Activated CD8-positive, alpha-beta T cell treated with anti-CD3 and anti-CD28 coated beads for 36 hours (primary cell): ENCODE measurements at regions not wholly inside any gene's neighbourhood (a gene's known extent, or its start where the extent isn't known, plus 50 kb on each side); places are given as distances from the start of the nearest gene placed in this dataset.

ENCODE experiments used
- ATAC-seq: fragments of 200-7000 bp; cut with Tn5 transposase; one replicate; pipeline ENCODE4 v1.10.0; 2021; ENCODE audit warnings: mild to moderate bottlenecking, moderate library complexity
- CTCF ChIA-PET: fragments of 350-600 bp; sonication (Branson Sonifier 250); formaldehyde crosslinking; loops from one replicate; lab custom pipeline; 2021; ENCODE audit warnings: antibody characterized with exemption; lab: Charles Lee
- POLR2A ChIA-PET: fragments of 350-600 bp; sonication (Branson Sonifier 250); formaldehyde crosslinking; loops from one replicate; lab custom pipeline; 2021; ENCODE audit warnings: antibody characterized with exemption; lab: Charles Lee
- DNase-seq: peaks from one replicate; pipeline ENCODE4 v3.0.0-alpha.2; 2020
- H3K27ac Mint-ChIP-seq: one replicate; pipeline ENCODE4 v1.8.0; 2021; ENCODE audit warnings: mild to moderate bottlenecking, mixed read lengths
- H3K27me3 Mint-ChIP-seq: one replicate; pipeline ENCODE4 v1.8.0; 2021; ENCODE audit warnings: mixed read lengths
- H3K36me3 Mint-ChIP-seq: one replicate; pipeline ENCODE4 v1.8.0; 2021; ENCODE audit warnings: low read depth, mixed read lengths
- H3K4me1 Mint-ChIP-seq: one replicate; pipeline ENCODE4 v1.8.0; 2021; ENCODE audit warnings: low read depth, mixed read lengths
- H3K4me3 Mint-ChIP-seq: one replicate; pipeline ENCODE4 v1.8.0; 2021; ENCODE audit warnings: mild to moderate bottlenecking, moderate library complexity, mixed read lengths
- H3K9me3 Mint-ChIP-seq: one replicate; pipeline ENCODE4 v1.8.0; 2021; ENCODE audit warnings: mixed read lengths
- intact Hi-C: fragments of 100-400 bp; cut with micrococcal nuclease; formaldehyde crosslinking; loops from one replicate; pipeline ENCODE4 v1.10.0; 2022
- TF ChIP-seq, protein P1 (sequence below): fragments of 200-600 bp; IDR thresholded peaks from one replicate; pipeline ENCODE4 v1.8.0; 2022; ENCODE audit warnings: antibody characterized with exemption, mild to moderate bottlenecking

DNA sequence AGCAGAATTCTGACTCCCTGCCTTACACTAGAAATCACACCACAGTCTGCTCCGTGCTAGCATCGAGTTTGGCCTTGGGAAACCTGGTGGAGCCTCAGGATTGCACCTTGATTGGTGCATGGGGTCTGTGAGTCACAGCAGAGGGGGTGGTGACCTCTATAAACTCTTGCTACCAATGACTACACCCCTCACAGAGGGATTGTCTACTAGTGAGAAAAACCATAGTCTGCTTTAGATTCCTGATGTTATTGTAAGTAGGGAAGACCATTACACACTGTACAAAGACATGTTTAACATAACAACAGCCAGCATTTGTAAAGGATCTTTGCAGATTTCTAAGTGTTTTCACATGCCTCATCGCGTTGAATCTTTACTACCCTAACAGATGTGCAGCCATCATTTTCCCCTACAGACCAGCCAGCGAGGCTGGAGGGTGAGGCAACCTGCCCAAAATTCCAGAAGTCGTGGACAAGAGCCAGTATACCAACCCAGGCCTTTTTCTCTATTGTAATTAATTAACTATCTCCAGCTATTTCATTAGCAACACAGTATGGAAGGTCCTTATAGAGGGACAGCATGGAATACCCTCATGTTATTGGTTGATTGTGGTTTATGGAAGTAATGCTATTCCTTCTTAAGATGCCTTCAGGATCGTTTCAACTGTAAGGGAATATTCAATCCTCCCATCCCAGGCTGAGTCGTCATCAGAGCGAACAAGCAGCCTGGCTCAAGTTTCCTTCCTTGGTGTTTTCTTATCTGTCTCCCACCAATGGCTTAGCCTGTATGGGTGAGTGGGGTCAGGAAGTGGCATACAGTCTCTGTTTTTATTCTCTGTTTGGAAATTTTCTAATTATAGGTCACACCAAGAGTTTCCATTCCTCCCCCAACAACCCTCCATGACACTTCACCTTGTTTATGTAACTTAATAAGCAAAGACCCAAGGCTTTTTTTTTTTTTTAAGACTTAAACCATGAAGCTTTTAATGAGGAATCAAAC is 55.9 kb upstream of the KDR start:
- ATAC-seq (no peak), DNase-seq (no peak)
- TF ChIP-seq, protein P1, sequence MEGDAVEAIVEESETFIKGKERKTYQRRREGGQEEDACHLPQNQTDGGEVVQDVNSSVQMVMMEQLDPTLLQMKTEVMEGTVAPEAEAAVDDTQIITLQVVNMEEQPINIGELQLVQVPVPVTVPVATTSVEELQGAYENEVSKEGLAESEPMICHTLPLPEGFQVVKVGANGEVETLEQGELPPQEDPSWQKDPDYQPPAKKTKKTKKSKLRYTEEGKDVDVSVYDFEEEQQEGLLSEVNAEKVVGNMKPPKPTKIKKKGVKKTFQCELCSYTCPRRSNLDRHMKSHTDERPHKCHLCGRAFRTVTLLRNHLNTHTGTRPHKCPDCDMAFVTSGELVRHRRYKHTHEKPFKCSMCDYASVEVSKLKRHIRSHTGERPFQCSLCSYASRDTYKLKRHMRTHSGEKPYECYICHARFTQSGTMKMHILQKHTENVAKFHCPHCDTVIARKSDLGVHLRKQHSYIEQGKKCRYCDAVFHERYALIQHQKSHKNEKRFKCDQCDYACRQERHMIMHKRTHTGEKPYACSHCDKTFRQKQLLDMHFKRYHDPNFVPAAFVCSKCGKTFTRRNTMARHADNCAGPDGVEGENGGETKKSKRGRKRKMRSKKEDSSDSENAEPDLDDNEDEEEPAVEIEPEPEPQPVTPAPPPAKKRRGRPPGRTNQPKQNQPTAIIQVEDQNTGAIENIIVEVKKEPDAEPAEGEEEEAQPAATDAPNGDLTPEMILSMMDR: no peak
- H3K9me3 Mint-ChIP-seq: no peaks in the 10 kb centered on the region
- no peaks in the 10 kb centered on the region for H3K36me3 Mint-ChIP-seq
- H3K4me3 Mint-ChIP-seq: no peak overlapping the region
- peaks cover 6% of the 10 kb centered on the region for H3K4me1 Mint-ChIP-seq
- CTCF ChIA-PET: no interaction called here
- peaks cover 5% of the 10 kb centered on the region for H3K27me3 Mint-ChIP-seq
- intact Hi-C loops: loop anchor here (10.0 kb wide), 1 partner anchor 133 kb away; no protein-coding TSS in a partner anchor
- H3K27ac Mint-ChIP-seq: no peak overlapping the region
- POLR2A ChIA-PET: no interaction called here

GRCh38 chr4:55183926-55184599 is 58.7 kb upstream of the KDR start:
- Mint-ChIP-seq H3K27ac (no peak overlapping the region), H3K9me3 (no peaks in the 10 kb centered on the region), H3K4me3 (no peak overlapping the region), H3K27me3 (peaks cover 9% of the 10 kb centered on the region), H3K36me3 (no peaks in the 10 kb centered on the region), H3K4me1 (peaks cover 6% of the 10 kb centered on the region)
- DNase-seq (no peak), ATAC-seq (no peak)
- TF ChIP-seq, protein P1: no peak
- POLR2A ChIA-PET: interaction anchor here (0.6 kb wide), 1 partner anchor 121 kb away, joined by 3 read pairs; no protein-coding TSS in a partner anchor
- CTCF ChIA-PET: interaction anchor here (0.9 to 2.6 kb wide), 14 partner anchors 11 to 683 kb away, joined by 3 to 22 read pairs (median 3); no protein-coding TSS in a partner anchor
- intact Hi-C loops: loop anchor here (10.0 kb wide), 1 partner anchor 131 kb away; no protein-coding TSS in a partner anchor

GRCh38 chr4:55184600-55185523 is 59.5 kb upstream of the KDR start:
- H3K36me3 Mint-ChIP-seq: no peaks in the 10 kb centered on the region
- POLR2A ChIA-PET: no interaction called here

GRCh38 chr4:55186123-55186522 is 60.7 kb upstream of the KDR start:
- Mint-ChIP-seq H3K4me3 (no peak overlapping the region), H3K4me1 (peaks cover 6% of the 10 kb centered on the region), H3K27ac (no peak overlapping the region), H3K9me3 (no peaks in the 10 kb centered on the region), H3K27me3 (peaks cover 17% of the 10 kb centered on the region), H3K36me3 (no peaks in the 10 kb centered on the region)
- CTCF ChIA-PET: no interaction called here
- no peak for ATAC-seq
- POLR2A ChIA-PET: interaction anchor here (1.1 kb wide), 1 partner anchor 12 kb away, joined by 3 read pairs; no protein-coding TSS in a partner anchor
- intact Hi-C loops: loop anchor here (10.0 kb wide), 1 partner anchor 129 kb away; no protein-coding TSS in a partner anchor
- DNase-seq: no peak
- TF ChIP-seq, protein P1: no peak

More at GRCh38 chr4:55184600-55185523, 59.5 kb upstream of the KDR start:
- H3K4me3 Mint-ChIP-seq: no peak overlapping the region
- intact Hi-C loops: loop anchor here (10.0 kb wide), 1 partner anchor 130 kb away; no protein-coding TSS in a partner anchor
- H3K27ac Mint-ChIP-seq: no peak overlapping the region
- peak; percentile 30 for ATAC-seq
- peaks cover 11% of the 10 kb centered on the region for H3K27me3 Mint-ChIP-seq
- H3K9me3 Mint-ChIP-seq: no peaks in the 10 kb centered on the region
- TF ChIP-seq, protein P1: peak; percentile 36
- peaks cover 6% of the 10 kb centered on the region for H3K4me1 Mint-ChIP-seq
- peak; percentile 50 for DNase-seq
- CTCF ChIA-PET: interaction anchor here (0.8 to 2.6 kb wide), 15 partner anchors 10 to 683 kb away, joined by 3 to 22 read pairs (median 3); no protein-coding TSS in a partner anchor
